HG03457 (cell line): ENCODE measurements at regions not wholly inside any gene's neighbourhood (a gene's known extent, or its start where the extent isn't known, plus 50 kb on each side); places are given as distances from the start of the nearest gene placed in this dataset.

Experiments used
- ATAC-seq: cut with Tn5 transposase; IDR thresholded peaks from one replicate; pipeline ENCODE4 v1.9.1; 2021; ENCODE audit warnings: moderate number of reproducible peaks; ENCODE audit not compliant: unreplicated experiment

GRCh38 chr5:158309088-158309807 is 450.3 kb upstream of the CLINT1 start:
- no peak for ATAC-seq

GRCh38 chr5:158308429-158309025 is 449.6 kb upstream of the CLINT1 start:
- no peak for ATAC-seq

- no peak for ATAC-seq
Measured at GRCh38 chr5:158305861-158306260, 446.9 kb upstream of the CLINT1 start.

- no peak for ATAC-seq
Measured at GRCh38 chr5:158304607-158305006, 445.7 kb upstream of the CLINT1 start.

- ATAC-seq: no peak
Measured at GRCh38 chr5:158303883-158304282, 444.9 kb upstream of the CLINT1 start.

- no peak for ATAC-seq
Measured at GRCh38 chr5:158303275-158303674, 444.3 kb upstream of the CLINT1 start.

- no peak for ATAC-seq
Measured at GRCh38 chr5:158302029-158302428, 443.1 kb upstream of the CLINT1 start.

- ATAC-seq: no peak
Measured at GRCh38 chr5:158301186-158301585, 442.2 kb upstream of the CLINT1 start.

GRCh38 chr5:158300256-158300655 is 441.3 kb upstream of the CLINT1 start:
- ATAC-seq: no peak

- ATAC-seq: no peak
Measured at GRCh38 chr5:158297002-158297527, 438.1 kb upstream of the CLINT1 start.

- no peak for ATAC-seq
Measured at GRCh38 chr5:158294701-158295100, 435.8 kb upstream of the CLINT1 start.

- ATAC-seq: no peak
Measured at GRCh38 chr5:158292981-158293380, 434.0 kb upstream of the CLINT1 start.

- ATAC-seq: no peak
Measured at GRCh38 chr5:158289967-158290366, 431.0 kb upstream of the CLINT1 start.

- ATAC-seq: no peak
Measured at GRCh38 chr5:158288272-158288657, 429.3 kb upstream of the CLINT1 start.

GRCh38 chr5:158287643-158288271 is 428.8 kb upstream of the CLINT1 start:
- no peak for ATAC-seq

- ATAC-seq: no peak
Measured at GRCh38 chr5:158286827-158287226, 427.9 kb upstream of the CLINT1 start.

GRCh38 chr5:158285698-158286097 is 426.8 kb upstream of the CLINT1 start:
- no peak for ATAC-seq

GRCh38 chr5:158284242-158284641 is 425.3 kb upstream of the CLINT1 start:
- ATAC-seq: no peak

- no peak for ATAC-seq
Measured at GRCh38 chr5:158283397-158283796, 424.5 kb upstream of the CLINT1 start.

GRCh38 chr5:158278216-158278925 is 419.4 kb upstream of the CLINT1 start:
- ATAC-seq: no peak

GRCh38 chr5:158277276-158277675 is 418.3 kb upstream of the CLINT1 start:
- no peak for ATAC-seq
